Kidney tubule cell (primary cell): ENCODE measurements at regions not wholly inside any gene's neighbourhood (a gene's known extent, or its start where the extent isn't known, plus 50 kb on each side); places are given as distances from the start of the nearest gene placed in this dataset.
"Not testable (repeated sequence)": the region's sequence is repeated elsewhere in the genome, so short reads cannot be mapped to it uniquely, and the experiment has no call there.

Experiments
- DNase-seq: peaks from one replicate; pipeline ENCODE4 v3.0.0-alpha.2; 2018; ENCODE audit warnings: low spot score

DNA sequence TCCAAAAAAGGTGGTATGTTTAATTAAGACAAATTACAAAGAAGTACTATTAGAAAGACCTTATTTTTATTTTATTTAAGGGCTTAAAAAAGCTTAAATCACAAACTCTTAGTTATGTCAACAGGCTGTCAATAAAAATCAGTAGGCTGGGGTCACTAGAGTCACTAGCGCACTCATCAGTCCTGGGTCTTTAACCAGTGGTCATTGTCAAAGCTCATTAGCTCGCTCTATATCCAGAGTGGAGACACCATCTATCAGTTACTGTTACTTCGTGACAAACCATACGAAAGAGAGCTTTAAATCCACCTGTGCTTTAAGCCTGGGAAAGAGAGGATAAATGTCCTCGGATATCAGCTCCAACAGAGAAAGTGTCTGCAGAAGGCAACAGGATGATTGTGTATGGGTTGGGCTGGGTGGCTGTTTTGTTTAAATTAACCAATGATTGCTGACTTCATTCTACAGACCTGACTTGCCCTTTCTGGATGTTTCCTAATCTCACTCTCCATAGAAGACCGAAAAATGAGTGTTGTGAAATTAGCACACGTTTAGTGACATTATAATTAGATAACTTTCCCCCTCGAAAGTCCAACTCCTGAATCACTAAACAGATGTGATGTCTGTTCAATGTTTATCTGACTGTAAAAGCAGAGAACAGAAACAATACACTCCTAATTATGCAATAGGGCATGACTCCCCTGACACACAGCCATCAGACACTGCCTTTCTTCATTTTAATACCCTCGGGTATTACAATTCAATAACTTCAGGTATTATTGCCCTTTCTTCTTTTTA, 123.6 kb upstream of the TNPO1 start:
- DNase-seq = no peak

GRCh38 chr5:72692231-72692637, 124.2 kb upstream of the TNPO1 start:
- DNase-seq = no peak

DNA sequence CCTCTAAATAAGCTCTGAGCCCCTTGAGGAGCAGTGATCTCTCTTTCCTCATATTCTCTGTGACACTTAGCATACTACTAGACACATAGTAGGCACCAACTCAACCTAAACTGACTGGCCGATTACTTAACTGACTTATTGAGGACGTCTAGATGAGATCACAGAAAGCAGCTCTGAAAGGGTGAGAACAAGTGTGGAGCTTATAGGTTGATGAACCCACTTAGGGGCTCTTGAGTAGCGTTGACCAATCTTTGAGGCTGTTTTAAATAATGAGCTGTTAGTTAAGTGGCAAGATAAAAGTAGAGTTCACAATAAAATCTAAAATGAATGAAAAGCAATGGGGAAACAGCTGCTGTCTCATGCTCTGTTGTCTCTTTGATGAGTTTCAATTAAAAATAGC, 124.7 kb upstream of the TNPO1 start:
- no peak for DNase-seq

DNA sequence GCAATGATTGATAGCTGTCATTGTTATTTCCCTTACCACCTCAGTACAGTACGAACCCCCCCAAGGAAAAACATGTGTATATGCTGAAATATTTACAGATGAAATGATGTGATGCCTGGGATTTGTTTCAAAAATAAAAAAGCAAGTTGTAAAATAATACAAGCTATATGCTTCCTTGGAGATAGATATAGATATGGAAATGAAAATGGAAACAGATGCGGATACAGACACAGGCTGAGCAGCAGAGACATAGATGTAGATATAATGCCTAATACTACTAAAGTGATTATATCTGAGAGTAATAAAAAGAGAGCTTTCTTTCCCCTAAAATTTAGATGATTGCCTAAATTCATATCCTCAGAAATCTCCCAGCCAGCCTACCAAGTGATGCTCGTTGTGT, 127.5 kb upstream of the TNPO1 start:
- DNase-seq = no peak

- DNase-seq = no peak
These were observed 129.2 kb upstream of the TNPO1 start for GRCh38 chr5:72687288-72687687.

- DNase-seq = no peak
These were observed 133.9 kb upstream of the TNPO1 start for GRCh38 chr5:72682561-72682960.

- DNase-seq = no peak
These were observed 134.7 kb upstream of the TNPO1 start for GRCh38 chr5:72681781-72682180.

DNA sequence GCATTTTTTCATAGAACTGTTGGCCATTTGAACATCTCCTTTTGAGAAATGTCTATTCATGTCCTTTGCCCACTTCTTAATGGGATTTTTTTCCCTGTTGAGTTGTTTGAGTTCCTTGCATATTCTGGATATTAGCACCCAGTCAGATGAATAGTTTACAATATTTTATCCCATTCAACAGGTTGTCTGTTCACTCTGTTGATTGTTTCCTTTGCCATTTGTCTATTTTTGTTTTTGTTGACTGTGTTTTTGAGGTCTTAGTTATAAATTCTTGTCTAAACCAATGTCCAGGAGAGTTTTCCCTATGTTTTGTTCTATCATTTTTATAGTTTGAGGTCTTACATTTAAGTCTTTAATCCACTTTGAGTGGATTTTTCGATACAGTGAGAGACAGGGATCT, 139.0 kb upstream of the TNPO1 start:
- DNase-seq = no peak

- DNase-seq = not testable (repeated sequence)
These were observed 139.6 kb upstream of the TNPO1 start for GRCh38 chr5:72676831-72677230.

DNA sequence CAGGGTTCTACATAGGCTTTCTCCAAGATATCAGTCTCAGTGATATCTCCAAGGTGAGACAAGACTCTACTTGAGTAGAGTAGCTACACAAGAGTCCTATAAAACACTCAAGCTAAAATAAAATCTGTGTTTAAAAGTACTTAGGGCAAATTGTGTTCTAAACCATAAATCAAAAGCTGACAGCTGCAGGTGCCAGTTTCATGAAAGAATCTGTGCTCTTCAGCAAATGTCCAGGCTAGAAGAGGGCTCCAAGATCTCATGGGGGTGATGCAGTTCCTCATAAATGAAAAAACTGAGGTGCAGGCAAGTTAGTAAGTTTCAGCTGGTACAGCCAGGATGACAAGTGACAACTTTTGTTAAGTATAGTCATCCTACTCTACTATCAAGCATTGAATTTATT, 142.8 kb upstream of the TNPO1 start:
- DNase-seq = no peak

DNA sequence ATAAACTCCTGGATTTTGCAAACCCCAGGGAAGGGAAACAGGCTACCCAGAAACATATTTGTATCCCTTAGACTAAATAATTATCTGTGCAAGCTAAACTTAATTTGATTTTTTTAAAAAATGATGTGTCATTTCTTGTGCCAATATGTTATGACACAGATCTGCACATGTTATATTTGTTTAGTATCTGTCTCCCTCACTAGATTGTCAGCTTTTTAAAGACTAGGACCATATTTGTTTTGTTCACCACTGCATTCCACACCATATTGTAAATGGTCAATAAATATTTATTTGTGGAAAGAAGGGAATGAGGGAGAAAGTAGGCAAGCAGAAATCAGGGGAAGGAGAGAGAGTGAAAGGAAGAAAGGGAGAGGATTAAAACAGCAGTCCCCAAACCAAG, 143.3 kb upstream of the TNPO1 start:
- DNase-seq = no peak

- DNase-seq = no peak
These were observed 148.8 kb upstream of the TNPO1 start for GRCh38 chr5:72667708-72668107.

GRCh38 chr5:72662936-72663335, 153.5 kb upstream of the TNPO1 start:
- DNase-seq = no peak

GRCh38 chr5:72662305-72662704, 154.2 kb upstream of the TNPO1 start:
- DNase-seq = no peak

- peak; percentile 80 for DNase-seq
These were observed 154.2 kb upstream of the ZNF366 start for GRCh38 chr5:72661405-72661804.

- DNase-seq = no peak
These were observed 152.5 kb upstream of the ZNF366 start for GRCh38 chr5:72659726-72660125.

GRCh38 chr5:72658761-72659540, 151.7 kb upstream of the ZNF366 start:
- DNase-seq = no peak

GRCh38 chr5:72658161-72658560, 151.0 kb upstream of the ZNF366 start:
- peak; percentile 18 for DNase-seq

DNA sequence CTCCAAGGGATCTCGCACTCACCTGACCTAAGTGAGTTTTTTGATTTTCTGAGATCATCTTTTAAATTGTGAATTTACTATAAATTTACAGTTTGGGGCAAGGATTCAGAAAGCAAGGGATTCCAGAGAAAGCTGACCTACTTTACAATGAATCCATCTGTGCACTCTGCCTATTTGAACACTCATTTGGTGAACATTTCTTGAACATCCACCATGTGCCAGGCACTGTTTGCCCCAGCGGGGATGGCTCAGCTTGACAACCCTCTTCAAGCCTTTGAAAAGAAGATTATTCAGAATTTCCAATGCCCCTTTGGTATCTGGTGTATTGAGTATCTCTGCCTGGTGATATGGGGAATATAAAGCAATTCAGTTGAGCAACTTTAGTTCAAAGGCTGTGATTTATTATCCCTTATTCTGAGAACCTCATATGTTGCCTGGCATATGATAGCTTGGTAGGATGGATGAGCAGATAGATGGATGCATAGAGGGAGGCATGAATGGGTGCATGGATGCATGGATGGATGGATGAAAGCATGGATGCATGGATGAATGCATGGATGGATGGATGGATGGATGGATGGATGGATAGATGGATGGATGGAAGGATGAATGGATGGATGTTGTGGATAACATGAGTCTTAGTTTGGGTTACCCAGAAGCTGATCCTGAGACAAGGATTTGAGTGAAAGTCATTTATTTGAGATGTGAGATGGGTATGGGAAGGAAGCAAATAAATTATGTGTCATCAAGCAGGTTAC, 149.7 kb upstream of the ZNF366 start:
- DNase-seq = no peak

DNA sequence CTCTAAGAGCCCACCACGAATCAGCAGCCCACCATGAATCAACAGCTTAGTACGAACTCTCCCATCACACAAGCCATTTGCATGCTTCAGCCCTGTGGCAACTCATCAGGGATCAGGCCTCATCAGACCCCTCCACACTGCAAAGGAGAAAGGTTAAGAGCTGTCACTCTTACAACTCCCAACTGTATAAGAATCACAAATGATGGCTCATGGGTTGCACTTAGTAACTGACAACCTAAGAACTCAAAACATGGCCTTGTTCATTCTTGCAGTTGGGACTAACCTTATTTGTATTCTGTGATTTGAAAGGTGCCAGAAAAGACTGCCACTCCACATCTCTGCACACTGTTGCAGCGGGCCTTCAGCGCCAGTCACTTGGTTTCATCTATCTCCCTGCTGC, 149.1 kb upstream of the ZNF366 start:
- DNase-seq = no peak

DNA sequence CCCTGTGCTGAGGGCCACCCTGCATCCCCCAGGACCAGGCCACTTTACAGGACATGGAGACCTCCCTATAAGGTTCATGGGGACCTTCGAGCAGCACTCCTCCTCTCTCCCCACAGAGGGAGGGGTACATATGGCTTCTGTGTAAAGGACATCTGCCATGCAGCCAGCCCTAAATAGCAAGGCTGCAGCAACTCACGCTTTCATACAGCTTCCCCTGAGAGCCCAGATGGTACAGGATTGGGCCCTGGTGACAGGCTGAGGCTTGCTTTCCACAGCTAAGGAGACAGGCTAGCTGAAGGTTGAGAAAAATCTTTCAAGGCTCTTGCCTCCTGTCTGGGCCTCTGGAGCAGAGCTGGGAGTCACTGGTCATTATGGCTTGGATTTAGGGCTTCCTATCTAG, 147.0 kb upstream of the ZNF366 start:
- no peak for DNase-seq

GRCh38 chr5:72653586-72653985, 146.4 kb upstream of the ZNF366 start:
- no peak for DNase-seq

GRCh38 chr5:72651779-72652178, 144.6 kb upstream of the ZNF366 start:
- DNase-seq = peak; percentile 66
